ENCODE measurements at regions not wholly inside any gene's neighbourhood (a gene's known extent, or its start where the extent isn't known, plus 50 kb on each side); places are given as distances from the start of the nearest gene placed in this dataset.

GRCh38 chr5:174173766-174174165 lies 128.3 kb downstream of the NSG2 start:
- Histone ChIP-seq H3K27me3 (ENCODE audit: control insufficient read depth in 3 of 3, insufficient read depth in 3 of 3, low read length in 2 of 3) (no peaks in the 10 kb centered on the region), H3K4me1 (ENCODE audit: control insufficient read depth in 5 of 5, insufficient read depth in 5 of 5, low read length in 5 of 5) (peaks cover 0 to 30% (median 5%) of the 10 kb centered on the region in 5 donors), H3K4me3 (no peak overlapping the region), H3K36me3 (ENCODE audit: control insufficient read depth in 4 of 4, insufficient read depth in 4 of 4, low read length in 4 of 4) (no peaks in the 10 kb centered on the region), H3K9ac (ENCODE audit: insufficient read depth in 1 of 2, low read length in 2 of 2) (no peak overlapping the region), H3K27ac (ENCODE audit: low read depth in 1 of 2, low read length in 1 of 2) (no peak overlapping the region), H3K9me3 (ENCODE audit: control insufficient read depth in 4 of 4, insufficient read depth in 3 of 4, low read length in 3 of 4) (peaks cover 0 to 2% (median under 1%) of the 10 kb centered on the region in 4 donors)
- no peak for TF ChIP-seq CTCF (IDR thresholded peaks at IDR 0.05; ENCODE audit: control extremely low read depth, extremely low read depth)
- 85 to 94% methylated on average over 6 of the region's 6 CpGs for WGBS, 2 donors
- DNase-seq (no peak), ATAC-seq (ENCODE audit: insufficient read depth, low FRiP score) (no peak)

GRCh38 chr5:174175716-174176268 lies 130.3 kb downstream of the NSG2 start:
- Histone ChIP-seq H3K27ac (ENCODE audit: low read depth in 1 of 2, low read length in 1 of 2) (no peak overlapping the region), H3K4me3 (no peak overlapping the region), H3K9me3 (ENCODE audit: control insufficient read depth in 4 of 4, insufficient read depth in 3 of 4, low read length in 3 of 4) (peaks cover 0 to 4% (median 1%) of the 10 kb centered on the region in 4 donors), H3K4me1 (ENCODE audit: control insufficient read depth in 5 of 5, insufficient read depth in 5 of 5, low read length in 5 of 5) (peaks cover 0 to 30% (median 5%) of the 10 kb centered on the region in 5 donors), H3K36me3 (ENCODE audit: control insufficient read depth in 4 of 4, insufficient read depth in 4 of 4, low read length in 4 of 4) (no peaks in the 10 kb centered on the region), H3K27me3 (ENCODE audit: control insufficient read depth in 3 of 3, insufficient read depth in 3 of 3, low read length in 2 of 3) (no peaks in the 10 kb centered on the region), H3K9ac (ENCODE audit: insufficient read depth in 1 of 2, low read length in 2 of 2) (peak overlapping the region in 1 of 2 donors; percentile 24)
- 23 to 35% methylated on average over 12 of the region's 12 CpGs for WGBS, 2 donors
- no peak for ATAC-seq (ENCODE audit: insufficient read depth, low FRiP score)
- no peak for TF ChIP-seq CTCF (IDR thresholded peaks at IDR 0.05; ENCODE audit: control extremely low read depth, extremely low read depth)
- peak; percentile 64 to 91 (median 80) for DNase-seq

GRCh38 chr5:174176511-174176910 lies 131.0 kb downstream of the NSG2 start:
- peak in 1 of 3 donors; percentile 58 for DNase-seq
- no peak for ATAC-seq (ENCODE audit: insufficient read depth, low FRiP score)
- no peak for TF ChIP-seq CTCF (IDR thresholded peaks at IDR 0.05; ENCODE audit: control extremely low read depth, extremely low read depth)
- Histone ChIP-seq H3K27me3 (ENCODE audit: control insufficient read depth in 3 of 3, insufficient read depth in 3 of 3, low read length in 2 of 3) (no peaks in the 10 kb centered on the region), H3K9me3 (ENCODE audit: control insufficient read depth in 4 of 4, insufficient read depth in 3 of 4, low read length in 3 of 4) (peaks cover 0 to 4% (median 1%) of the 10 kb centered on the region in 4 donors), H3K9ac (ENCODE audit: insufficient read depth in 1 of 2, low read length in 2 of 2) (no peak overlapping the region), H3K36me3 (ENCODE audit: control insufficient read depth in 4 of 4, insufficient read depth in 4 of 4, low read length in 4 of 4) (no peaks in the 10 kb centered on the region), H3K4me3 (no peak overlapping the region), H3K4me1 (ENCODE audit: control insufficient read depth in 5 of 5, insufficient read depth in 5 of 5, low read length in 5 of 5) (peaks cover 0 to 30% (median 5%) of the 10 kb centered on the region in 5 donors), H3K27ac (ENCODE audit: low read depth in 1 of 2, low read length in 1 of 2) (no peak overlapping the region)
- WGBS, 2 donors, result 54 to 78% methylated on average over 5 of the region's 5 CpGs

- peaks cover 0 to 28% (median 5%) of the 10 kb centered on the region in 5 donors for H3K4me1 ChIP-seq (ENCODE audit: control insufficient read depth in 5 of 5, insufficient read depth in 5 of 5, low read length in 5 of 5)
- ATAC-seq (ENCODE audit: insufficient read depth, low FRiP score), result peak; percentile 10
- no peak for TF ChIP-seq CTCF (IDR thresholded peaks at IDR 0.05; ENCODE audit: control extremely low read depth, extremely low read depth)
- H3K4me3 ChIP-seq, result no peak overlapping the region
- no peaks in the 10 kb centered on the region for H3K36me3 ChIP-seq (ENCODE audit: control insufficient read depth in 4 of 4, insufficient read depth in 4 of 4, low read length in 4 of 4)
- no peak overlapping the region for H3K9ac ChIP-seq (ENCODE audit: insufficient read depth in 1 of 2, low read length in 2 of 2)
- DNase-seq, result no peak
- peaks cover 0 to 4% (median 1%) of the 10 kb centered on the region in 4 donors for H3K9me3 ChIP-seq (ENCODE audit: control insufficient read depth in 4 of 4, insufficient read depth in 3 of 4, low read length in 3 of 4)
- H3K27ac ChIP-seq (ENCODE audit: low read depth in 1 of 2, low read length in 1 of 2), result no peak overlapping the region
- WGBS, 2 donors, result 54 to 81% methylated on average over 6 of the region's 6 CpGs
- H3K27me3 ChIP-seq (ENCODE audit: control insufficient read depth in 3 of 3, insufficient read depth in 3 of 3, low read length in 2 of 3), result no peaks in the 10 kb centered on the region
Measured at GRCh38 chr5:174177531-174177930, 132.0 kb downstream of the NSG2 start.
